IPS-15b (cell line): ENCODE measurements at regions not wholly inside any gene's neighbourhood (a gene's known extent, or its start where the extent isn't known, plus 50 kb on each side); places are given as distances from the start of the nearest gene placed in this dataset.

Experiments
- H3K27me3 ChIP-seq: one replicate; pipeline ENCODE4 v1.6.1; 2013; ENCODE audit warnings: low read length; ENCODE audit not compliant: control insufficient read depth, insufficient read depth
- H3K36me3 ChIP-seq: one replicate; pipeline ENCODE4 v1.6.1; 2013; ENCODE audit warnings: low read length; ENCODE audit not compliant: control insufficient read depth, insufficient read depth
- H3K4me1 ChIP-seq: one replicate; pipeline ENCODE4 v1.6.1; 2013; ENCODE audit warnings: mild to moderate bottlenecking, low read length; ENCODE audit not compliant: control insufficient read depth, insufficient read depth
- H3K4me3 ChIP-seq: one replicate; pipeline ENCODE4 v1.5.1; 2013; ENCODE audit warnings: low read depth, low read length
- H3K9ac ChIP-seq: one replicate; pipeline ENCODE4 v1.6.1; 2013; ENCODE audit warnings: low read depth, mild to moderate bottlenecking, low read length
- H3K9me3 ChIP-seq: one replicate; pipeline ENCODE4 v1.6.1; 2013; ENCODE audit warnings: mild to moderate bottlenecking, low read length; ENCODE audit not compliant: control insufficient read depth, insufficient read depth

DNA sequence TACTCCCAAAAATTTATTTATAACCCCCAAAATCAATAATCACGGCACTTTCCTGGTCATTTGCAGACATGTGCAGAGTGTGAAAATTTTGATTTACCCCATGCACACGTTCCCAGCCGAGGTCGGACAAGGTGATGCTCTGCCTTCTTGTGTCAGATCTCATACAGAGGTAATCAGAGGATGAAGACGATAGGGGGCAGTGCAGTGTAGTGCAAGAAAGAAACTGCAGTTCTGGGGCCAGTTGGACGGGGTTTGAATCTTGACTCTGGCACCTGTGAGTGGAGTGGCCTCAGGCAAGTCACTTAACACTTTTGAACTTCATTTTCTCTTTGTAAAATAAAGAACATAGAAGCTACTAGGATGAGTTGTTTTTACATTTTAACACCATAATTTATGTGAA lies 88.4 kb downstream of the FRMPD3 start:
- H3K9ac ChIP-seq: no peak overlapping the region
- H3K4me1 ChIP-seq: peaks cover 2% of the 10 kb centered on the region
- H3K9me3 ChIP-seq: no peaks in the 10 kb centered on the region
- H3K4me3 ChIP-seq: no peak overlapping the region
- H3K36me3 ChIP-seq: no peaks in the 10 kb centered on the region
- no peaks in the 10 kb centered on the region for H3K27me3 ChIP-seq

DNA sequence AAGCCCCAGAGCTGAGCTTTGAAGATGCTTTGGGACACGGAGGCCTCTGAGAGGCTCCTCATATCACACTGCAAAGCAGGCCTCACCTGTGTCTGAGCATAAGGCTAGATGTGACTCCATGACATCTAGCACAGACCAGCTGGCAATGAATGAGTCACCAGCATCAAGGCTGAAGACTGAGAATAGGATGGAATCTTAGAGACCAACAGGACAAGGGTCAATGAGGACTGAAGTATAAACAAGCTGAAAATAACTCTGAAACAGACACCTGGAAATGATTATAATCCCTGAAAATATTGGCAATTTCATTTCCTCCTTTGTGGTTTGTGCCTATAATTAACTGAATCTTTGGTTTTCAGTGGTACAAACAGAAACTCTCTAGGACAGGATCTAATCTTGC lies 87.1 kb upstream of the PRPS1 start:
- no peak overlapping the region for H3K9ac ChIP-seq
- H3K27me3 ChIP-seq: no peaks in the 10 kb centered on the region
- H3K9me3 ChIP-seq: no peaks in the 10 kb centered on the region
- H3K4me1 ChIP-seq: peaks cover 4% of the 10 kb centered on the region
- no peak overlapping the region for H3K4me3 ChIP-seq
- H3K36me3 ChIP-seq: no peaks in the 10 kb centered on the region

DNA sequence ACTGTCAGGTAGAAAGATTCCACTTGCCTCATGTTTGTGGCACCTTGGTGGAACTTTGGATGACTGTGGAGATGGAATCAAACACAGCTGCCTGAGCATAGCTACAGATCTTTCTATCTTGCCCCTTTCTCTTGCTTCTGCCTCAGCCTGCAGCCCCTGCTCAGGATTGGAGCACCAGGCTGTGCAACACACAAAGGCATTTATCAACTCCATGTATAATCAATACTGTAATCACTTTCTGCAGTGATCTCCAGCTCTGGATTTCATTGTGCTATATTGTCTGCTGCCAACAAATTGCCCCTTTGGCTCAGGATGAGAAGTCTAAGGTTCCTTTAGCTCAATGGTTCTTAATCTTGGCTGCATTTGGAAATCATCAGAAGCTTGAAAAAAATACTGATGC lies 86.3 kb upstream of the PRPS1 start:
- no peaks in the 10 kb centered on the region for H3K36me3 ChIP-seq
- no peak overlapping the region for H3K9ac ChIP-seq
- H3K4me1 ChIP-seq: peaks cover 4% of the 10 kb centered on the region
- H3K4me3 ChIP-seq: no peak overlapping the region
- H3K9me3 ChIP-seq: no peaks in the 10 kb centered on the region
- no peaks in the 10 kb centered on the region for H3K27me3 ChIP-seq

DNA sequence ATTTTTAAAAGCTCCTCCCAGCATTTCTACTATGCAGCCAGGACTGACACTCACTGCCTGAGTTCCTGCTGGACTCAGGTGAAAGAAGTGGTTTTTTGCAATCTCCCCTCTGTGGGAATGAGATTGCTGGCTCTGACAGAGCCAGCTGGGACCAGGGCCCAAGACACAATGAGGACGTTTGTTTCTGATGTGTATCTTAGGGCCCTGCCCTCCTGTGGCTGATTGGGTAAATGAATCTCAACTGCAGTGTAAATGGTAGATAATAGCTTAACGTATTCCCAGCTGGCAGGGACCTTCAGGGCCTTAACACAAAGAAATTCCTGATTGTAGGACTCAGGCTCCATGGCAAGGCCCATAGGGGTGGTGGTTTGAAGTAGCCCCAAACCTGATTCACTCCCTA lies 85.8 kb upstream of the PRPS1 start:
- no peaks in the 10 kb centered on the region for H3K36me3 ChIP-seq
- H3K9ac ChIP-seq: no peak overlapping the region
- no peaks in the 10 kb centered on the region for H3K9me3 ChIP-seq
- H3K4me1 ChIP-seq: peaks cover 4% of the 10 kb centered on the region
- no peaks in the 10 kb centered on the region for H3K27me3 ChIP-seq
- H3K4me3 ChIP-seq: no peak overlapping the region

DNA sequence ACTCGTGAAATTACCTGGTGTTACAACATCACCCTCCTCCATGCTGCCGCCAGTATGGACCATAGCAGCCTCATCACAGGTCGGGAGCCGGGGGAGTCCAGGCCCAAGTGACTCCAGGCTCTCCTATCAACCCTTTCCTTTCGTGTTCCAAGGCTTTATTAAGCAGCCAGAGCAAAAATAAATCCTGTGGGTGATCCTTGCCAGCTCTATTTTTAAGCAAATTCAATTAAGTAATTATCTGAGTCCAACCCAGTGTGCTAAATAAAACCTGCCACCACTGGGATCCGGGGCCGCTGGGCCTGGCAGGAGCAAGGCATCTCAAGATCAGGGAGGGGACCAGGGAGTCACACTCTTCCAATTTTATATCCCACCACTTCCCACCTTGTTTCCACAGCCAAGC lies 80.7 kb upstream of the PRPS1 start:
- H3K36me3 ChIP-seq: no peaks in the 10 kb centered on the region
- H3K9ac ChIP-seq: no peak overlapping the region
- peaks cover 4% of the 10 kb centered on the region for H3K4me1 ChIP-seq
- H3K9me3 ChIP-seq: no peaks in the 10 kb centered on the region
- H3K4me3 ChIP-seq: no peak overlapping the region
- H3K27me3 ChIP-seq: no peaks in the 10 kb centered on the region

DNA sequence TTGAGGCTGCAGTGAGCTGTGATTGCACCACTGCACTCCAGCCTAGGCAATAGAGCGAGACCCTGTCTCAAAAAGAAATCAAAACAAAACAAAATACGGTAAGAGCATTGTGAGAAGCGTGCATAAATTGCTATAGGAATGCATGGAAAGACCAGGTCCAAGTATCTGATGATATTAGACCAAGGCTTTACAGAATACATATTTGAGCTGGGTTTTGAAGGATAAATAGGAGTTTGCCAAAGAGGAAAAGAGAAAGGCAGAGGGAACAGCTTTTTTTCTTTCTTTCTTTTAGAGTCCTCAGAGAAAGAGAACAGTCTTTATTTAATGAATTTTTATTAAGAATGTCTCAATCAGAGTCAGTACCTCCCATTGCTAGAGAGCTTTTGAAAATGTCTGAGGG lies 79.5 kb upstream of the PRPS1 start:
- no peaks in the 10 kb centered on the region for H3K36me3 ChIP-seq
- no peak overlapping the region for H3K4me3 ChIP-seq
- no peaks in the 10 kb centered on the region for H3K9me3 ChIP-seq
- no peaks in the 10 kb centered on the region for H3K27me3 ChIP-seq
- no peaks in the 10 kb centered on the region for H3K4me1 ChIP-seq
- no peak overlapping the region for H3K9ac ChIP-seq

DNA sequence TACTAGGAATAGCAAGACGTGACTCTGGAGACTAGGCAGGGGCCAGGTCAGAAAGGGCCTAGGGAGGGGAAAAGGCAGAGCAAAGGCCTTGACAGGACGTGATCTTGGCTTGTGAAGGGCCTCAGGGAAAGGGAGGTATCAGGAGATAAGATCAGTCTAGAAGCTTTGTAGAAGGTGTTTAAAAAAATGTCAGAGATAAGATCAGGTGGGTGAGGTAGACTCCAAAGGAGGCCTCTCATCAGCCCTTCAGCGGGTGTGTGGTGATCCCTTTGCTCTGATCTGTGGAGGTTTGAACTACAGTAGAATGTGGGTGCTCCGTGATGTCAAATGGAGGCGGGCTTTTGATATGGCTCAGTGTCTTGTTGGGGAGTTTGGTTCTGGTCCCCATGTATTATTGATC lies 78.8 kb upstream of the PRPS1 start:
- Histone ChIP-seq H3K4me3 (no peak overlapping the region), H3K27me3 (no peaks in the 10 kb centered on the region), H3K9ac (no peak overlapping the region), H3K9me3 (no peaks in the 10 kb centered on the region), H3K4me1 (no peaks in the 10 kb centered on the region), H3K36me3 (no peaks in the 10 kb centered on the region)

DNA sequence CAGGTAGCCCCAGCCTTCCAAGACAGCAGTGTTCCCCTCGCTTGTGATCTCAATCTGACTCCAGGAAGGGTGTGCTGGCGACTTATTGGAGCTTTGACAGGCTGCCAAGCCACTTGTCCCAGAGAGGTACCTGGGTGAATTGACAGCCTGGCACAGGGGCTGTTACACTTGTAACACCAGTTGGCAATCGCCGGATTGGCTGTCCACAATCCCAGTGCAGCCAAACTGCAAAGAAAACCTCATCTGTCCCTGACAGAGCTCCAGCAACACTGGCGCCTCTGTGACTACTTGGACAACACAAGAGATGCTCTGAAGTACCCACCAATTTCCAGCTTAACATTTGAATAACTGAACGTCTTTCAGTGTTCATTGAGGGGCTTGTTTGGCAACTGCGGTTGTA lies 76.8 kb upstream of the PRPS1 start:
- Histone ChIP-seq H3K9me3 (no peaks in the 10 kb centered on the region), H3K9ac (no peak overlapping the region), H3K36me3 (no peaks in the 10 kb centered on the region), H3K27me3 (no peaks in the 10 kb centered on the region), H3K4me1 (no peaks in the 10 kb centered on the region), H3K4me3 (no peak overlapping the region)

DNA sequence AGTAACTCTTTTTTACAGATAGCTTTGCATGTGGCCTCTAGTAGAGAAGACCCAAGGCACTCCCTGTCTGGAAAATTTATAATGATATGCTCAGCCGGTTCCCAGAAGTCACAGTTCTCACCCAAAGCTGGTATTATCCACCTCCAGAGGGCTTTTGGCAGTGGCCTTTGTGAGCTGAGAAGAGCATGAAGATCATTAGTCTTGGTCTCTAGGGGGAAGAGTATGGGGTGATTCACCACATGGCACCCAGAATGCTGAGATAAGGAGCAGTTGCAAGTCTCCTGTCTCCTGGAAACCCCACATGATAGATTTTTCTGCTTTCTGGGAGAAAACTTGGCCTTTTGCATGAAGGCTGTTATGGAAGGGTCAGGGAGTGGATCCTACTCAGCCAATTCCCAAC lies 75.4 kb upstream of the PRPS1 start:
- Histone ChIP-seq H3K27me3 (no peaks in the 10 kb centered on the region), H3K4me3 (no peak overlapping the region), H3K9me3 (no peaks in the 10 kb centered on the region), H3K4me1 (no peaks in the 10 kb centered on the region), H3K36me3 (no peaks in the 10 kb centered on the region), H3K9ac (no peak overlapping the region)

DNA sequence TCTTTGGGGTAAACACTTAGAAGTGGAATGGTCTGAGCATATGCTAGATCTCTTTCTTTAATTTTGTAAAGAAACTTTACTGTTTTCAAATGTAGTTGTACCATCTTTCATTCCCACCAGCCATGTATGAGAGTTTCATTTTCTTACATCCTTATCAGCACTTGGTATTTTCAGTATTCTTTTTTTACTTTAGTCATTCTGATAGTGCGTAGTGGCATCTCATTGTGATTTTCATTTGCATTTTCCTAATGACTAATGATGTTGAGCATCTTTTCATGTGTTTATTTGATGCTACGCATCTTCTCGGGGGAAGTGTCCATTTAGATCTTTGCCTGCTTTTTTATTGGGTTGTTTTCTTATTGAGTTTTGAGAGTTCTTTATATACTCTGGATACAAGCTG lies 71.3 kb upstream of the PRPS1 start:
- no peak overlapping the region for H3K4me3 ChIP-seq
- no peaks in the 10 kb centered on the region for H3K9me3 ChIP-seq
- H3K9ac ChIP-seq: no peak overlapping the region
- H3K4me1 ChIP-seq: peaks cover 8% of the 10 kb centered on the region
- no peaks in the 10 kb centered on the region for H3K27me3 ChIP-seq
- no peaks in the 10 kb centered on the region for H3K36me3 ChIP-seq

DNA sequence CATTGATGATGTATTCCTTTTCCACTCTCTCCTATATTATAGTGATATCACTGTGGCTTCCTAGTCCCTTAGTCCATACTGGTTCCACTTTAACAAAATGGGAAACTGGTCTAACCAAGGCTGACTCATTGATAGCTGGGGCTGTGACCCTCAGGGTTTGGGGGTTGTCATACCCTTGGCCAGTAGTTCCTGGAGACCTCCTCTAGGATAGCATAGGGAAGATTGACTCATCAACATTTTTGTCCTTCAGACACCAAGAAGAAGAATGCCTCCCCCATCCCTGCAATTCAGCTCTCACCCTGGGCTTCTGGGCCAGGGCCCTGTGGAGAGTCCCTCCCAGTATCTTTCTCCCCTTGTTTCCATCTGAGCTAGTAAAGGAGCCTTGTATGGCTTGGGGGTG lies 68.8 kb upstream of the PRPS1 start:
- H3K36me3 ChIP-seq: no peaks in the 10 kb centered on the region
- no peaks in the 10 kb centered on the region for H3K9me3 ChIP-seq
- no peak overlapping the region for H3K9ac ChIP-seq
- peaks cover 34% of the 10 kb centered on the region for H3K4me1 ChIP-seq
- no peaks in the 10 kb centered on the region for H3K27me3 ChIP-seq
- no peak overlapping the region for H3K4me3 ChIP-seq

DNA sequence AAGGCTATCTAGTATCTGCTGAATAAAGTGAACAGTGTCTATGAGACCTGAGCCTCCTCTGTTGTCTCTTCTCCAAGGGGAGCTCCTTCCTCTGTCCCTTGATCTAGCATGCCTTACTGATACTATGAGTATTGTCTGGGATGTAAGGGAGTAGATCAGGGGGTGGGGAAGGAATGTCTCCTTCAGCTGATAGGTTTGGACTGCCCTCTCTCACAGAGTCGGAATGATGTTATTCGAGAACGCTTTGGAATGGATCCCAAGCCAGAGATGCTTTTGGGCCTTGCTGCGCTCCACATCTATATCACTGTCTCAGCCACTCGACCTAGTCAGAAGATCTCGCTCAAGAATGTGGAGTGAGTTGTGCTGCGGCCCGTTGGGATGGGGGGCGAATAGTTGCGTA lies 68.3 kb upstream of the PRPS1 start:
- Histone ChIP-seq H3K9ac (no peak overlapping the region), H3K27me3 (no peaks in the 10 kb centered on the region), H3K4me3 (no peak overlapping the region), H3K36me3 (no peaks in the 10 kb centered on the region), H3K9me3 (no peaks in the 10 kb centered on the region), H3K4me1 (peaks cover 39% of the 10 kb centered on the region)

DNA sequence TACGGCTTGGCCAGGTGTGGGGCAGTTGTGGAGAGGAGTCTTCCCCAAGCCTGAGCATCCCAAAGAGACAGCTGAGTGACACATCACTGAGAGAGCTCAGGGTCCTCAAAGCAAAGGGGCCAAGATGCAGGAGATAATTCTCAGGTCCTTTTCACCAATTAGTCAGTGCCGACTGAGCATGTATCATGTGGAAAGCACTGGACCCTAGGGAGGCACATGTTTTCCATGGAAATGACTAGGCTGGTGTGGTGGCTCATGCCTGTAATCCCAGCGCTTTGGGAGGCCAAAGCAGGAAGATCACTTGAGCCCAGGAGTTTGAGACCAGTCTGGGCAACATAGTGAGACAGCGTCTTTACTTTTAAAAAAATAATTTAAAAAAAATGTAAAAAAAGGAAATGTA lies 67.3 kb upstream of the PRPS1 start:
- peaks cover 44% of the 10 kb centered on the region for H3K4me1 ChIP-seq
- H3K9me3 ChIP-seq: no peaks in the 10 kb centered on the region
- H3K36me3 ChIP-seq: no peaks in the 10 kb centered on the region
- H3K4me3 ChIP-seq: no peak overlapping the region
- no peak overlapping the region for H3K9ac ChIP-seq
- H3K27me3 ChIP-seq: no peaks in the 10 kb centered on the region
